ENCODE measurements at regions not wholly inside any gene's neighbourhood (a gene's known extent, or its start where the extent isn't known, plus 50 kb on each side); places are given as distances from the start of the nearest gene placed in this dataset.
"Not testable (repeated sequence)": the region's sequence is repeated elsewhere in the genome, so short reads cannot be mapped to it uniquely, and the experiment has no call there.

- Histone ChIP-seq H3K4me1 (ENCODE audit: control insufficient read depth, insufficient read depth, low read length) (peaks cover under 1% of the 10 kb centered on the region), H3K36me3 (ENCODE audit: control insufficient read depth, insufficient read depth, low read length, severe bottlenecking) (no peaks in the 10 kb centered on the region), H3K9ac (ENCODE audit: low read length) (no peak overlapping the region), H3K4me3 (ENCODE audit: low read length) (no peak overlapping the region), H3K9me3 (ENCODE audit: control insufficient read depth, low read length) (no peaks in the 10 kb centered on the region), H3K27me3 (replicated peaks; ENCODE audit: control insufficient read depth, insufficient read depth, low read length) (no peaks in the 10 kb centered on the region)
- no peak for DNase-seq (ENCODE audit: low read depth)
Observed at GRCh38 chr14:89695846-89696245, 258.7 kb downstream of the EFCAB11 start.

GRCh38 chr14:89690139-89690538 is 264.4 kb downstream of the EFCAB11 start:
- Histone ChIP-seq H3K36me3 (ENCODE audit: control insufficient read depth, insufficient read depth, low read length, severe bottlenecking) (no peaks in the 10 kb centered on the region), H3K9me3 (ENCODE audit: control insufficient read depth, low read length) (no peaks in the 10 kb centered on the region), H3K9ac (ENCODE audit: low read length) (no peak overlapping the region), H3K4me1 (ENCODE audit: control insufficient read depth, insufficient read depth, low read length) (no peaks in the 10 kb centered on the region), H3K4me3 (ENCODE audit: low read length) (no peak overlapping the region), H3K27me3 (replicated peaks; ENCODE audit: control insufficient read depth, insufficient read depth, low read length) (no peaks in the 10 kb centered on the region)
- no peak for DNase-seq (ENCODE audit: low read depth)

- not testable (repeated sequence) for H3K4me1 ChIP-seq (ENCODE audit: control insufficient read depth, insufficient read depth, low read length); H3K9me3 ChIP-seq (ENCODE audit: control insufficient read depth, low read length); H3K27me3 ChIP-seq (replicated peaks; ENCODE audit: control insufficient read depth, insufficient read depth, low read length); H3K4me3 ChIP-seq (ENCODE audit: low read length); DNase-seq (ENCODE audit: low read depth); H3K9ac ChIP-seq (ENCODE audit: low read length); H3K36me3 ChIP-seq (ENCODE audit: control insufficient read depth, insufficient read depth, low read length, severe bottlenecking)
Observed at GRCh38 chr14:89689711-89690110, 264.8 kb downstream of the EFCAB11 start.

GRCh38 chr14:89688507-89689211 is 265.9 kb downstream of the EFCAB11 start:
- no peaks in the 10 kb centered on the region for H3K36me3 ChIP-seq (ENCODE audit: control insufficient read depth, insufficient read depth, low read length, severe bottlenecking)
- DNase-seq (ENCODE audit: low read depth): no peak
- no peak overlapping the region for H3K9ac ChIP-seq (ENCODE audit: low read length)
- no peak overlapping the region for H3K4me3 ChIP-seq (ENCODE audit: low read length)
- H3K4me1 ChIP-seq (ENCODE audit: control insufficient read depth, insufficient read depth, low read length): no peaks in the 10 kb centered on the region
- no peaks in the 10 kb centered on the region for H3K27me3 ChIP-seq (replicated peaks; ENCODE audit: control insufficient read depth, insufficient read depth, low read length)
- no peaks in the 10 kb centered on the region for H3K9me3 ChIP-seq (ENCODE audit: control insufficient read depth, low read length)

DNA sequence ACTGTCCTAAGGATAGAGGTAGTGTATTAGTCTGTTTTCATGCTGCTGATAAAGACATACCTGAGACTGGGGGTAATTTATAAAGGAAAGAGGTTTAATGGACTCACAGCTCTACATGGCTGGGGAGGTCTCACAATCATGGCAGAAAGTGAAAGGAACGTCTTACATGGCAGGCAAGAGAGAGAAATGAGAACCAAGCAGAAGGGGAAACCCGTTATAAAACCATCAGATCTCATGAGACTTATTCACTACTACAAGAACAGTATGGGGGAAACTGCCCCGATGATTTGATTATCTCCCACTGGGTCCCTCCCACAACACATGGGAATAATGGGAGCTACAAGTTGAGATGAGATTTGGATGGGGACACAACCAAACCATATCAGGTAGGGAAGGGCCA is 267.4 kb downstream of the EFCAB11 start:
- H3K9ac ChIP-seq (ENCODE audit: low read length); H3K9me3 ChIP-seq (ENCODE audit: control insufficient read depth, low read length); DNase-seq (ENCODE audit: low read depth); H3K27me3 ChIP-seq (replicated peaks; ENCODE audit: control insufficient read depth, insufficient read depth, low read length); H3K4me3 ChIP-seq (ENCODE audit: low read length); H3K4me1 ChIP-seq (ENCODE audit: control insufficient read depth, insufficient read depth, low read length); H3K36me3 ChIP-seq (ENCODE audit: control insufficient read depth, insufficient read depth, low read length, severe bottlenecking): not testable (repeated sequence)

DNA sequence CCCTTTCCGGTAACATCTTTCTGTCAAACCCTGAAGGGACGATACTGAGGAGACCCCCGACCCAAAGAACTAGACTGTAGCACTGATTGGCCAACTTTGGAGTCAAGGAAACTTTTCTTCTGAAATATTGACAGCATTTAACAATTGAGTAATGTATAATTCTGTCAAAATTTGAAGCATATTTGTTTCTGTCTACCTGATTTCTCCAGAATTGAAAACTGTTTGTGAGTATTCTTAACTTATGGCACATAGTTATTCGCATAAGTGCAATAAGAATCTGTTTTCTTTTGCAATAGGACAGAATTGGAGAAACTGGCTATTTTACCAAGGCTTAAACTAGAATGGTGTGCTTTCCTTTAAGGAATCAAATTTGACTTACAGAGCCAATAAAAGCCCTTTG is 267.1 kb upstream of the FOXN3 start:
- Histone ChIP-seq H3K4me3 (ENCODE audit: low read length) (no peak overlapping the region), H3K9me3 (ENCODE audit: control insufficient read depth, low read length) (no peaks in the 10 kb centered on the region), H3K27me3 (replicated peaks; ENCODE audit: control insufficient read depth, insufficient read depth, low read length) (no peaks in the 10 kb centered on the region), H3K36me3 (ENCODE audit: control insufficient read depth, insufficient read depth, low read length, severe bottlenecking) (no peaks in the 10 kb centered on the region), H3K9ac (ENCODE audit: low read length) (no peak overlapping the region), H3K4me1 (ENCODE audit: control insufficient read depth, insufficient read depth, low read length) (no peaks in the 10 kb centered on the region)
- no peak for DNase-seq (ENCODE audit: low read depth)

GRCh38 chr14:89681086-89682018 is 264.3 kb upstream of the FOXN3 start:
- H3K9me3 ChIP-seq (ENCODE audit: control insufficient read depth, low read length): no peaks in the 10 kb centered on the region
- H3K9ac ChIP-seq (ENCODE audit: low read length): no peak overlapping the region
- peak; percentile 32 for DNase-seq (ENCODE audit: low read depth)
- H3K4me3 ChIP-seq (ENCODE audit: low read length): no peak overlapping the region
- no peaks in the 10 kb centered on the region for H3K27me3 ChIP-seq (replicated peaks; ENCODE audit: control insufficient read depth, insufficient read depth, low read length)
- H3K4me1 ChIP-seq (ENCODE audit: control insufficient read depth, insufficient read depth, low read length): peaks cover 3% of the 10 kb centered on the region
- H3K36me3 ChIP-seq (ENCODE audit: control insufficient read depth, insufficient read depth, low read length, severe bottlenecking): no peaks in the 10 kb centered on the region

DNA sequence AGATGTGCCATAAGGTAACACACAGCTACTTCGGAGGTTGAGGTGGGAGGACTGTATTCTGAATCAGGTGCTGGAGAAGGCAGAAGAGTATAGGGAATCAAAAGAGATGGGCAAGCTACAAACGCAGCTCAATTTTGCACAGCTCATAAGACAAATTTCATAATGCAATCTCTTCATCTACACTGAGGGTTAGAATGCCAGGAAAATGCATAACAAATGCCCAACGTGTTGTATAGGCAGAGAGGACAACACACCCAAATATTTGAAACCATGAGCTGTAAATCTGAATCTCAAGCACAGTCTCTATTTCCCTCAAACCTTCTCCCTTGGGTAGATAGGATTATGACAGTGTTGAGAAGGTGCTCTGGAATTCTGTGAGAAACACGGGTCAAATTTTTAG is 263.1 kb upstream of the FOXN3 start:
- Histone ChIP-seq H3K9ac (ENCODE audit: low read length) (no peak overlapping the region), H3K4me1 (ENCODE audit: control insufficient read depth, insufficient read depth, low read length) (peaks cover 3% of the 10 kb centered on the region), H3K36me3 (ENCODE audit: control insufficient read depth, insufficient read depth, low read length, severe bottlenecking) (no peaks in the 10 kb centered on the region), H3K4me3 (ENCODE audit: low read length) (no peak overlapping the region), H3K27me3 (replicated peaks; ENCODE audit: control insufficient read depth, insufficient read depth, low read length) (no peaks in the 10 kb centered on the region), H3K9me3 (ENCODE audit: control insufficient read depth, low read length) (no peaks in the 10 kb centered on the region)
- peak; percentile 14 for DNase-seq (ENCODE audit: low read depth)

- H3K9me3 ChIP-seq (ENCODE audit: control insufficient read depth, low read length): no peaks in the 10 kb centered on the region
- H3K27me3 ChIP-seq (replicated peaks; ENCODE audit: control insufficient read depth, insufficient read depth, low read length): no peaks in the 10 kb centered on the region
- H3K4me1 ChIP-seq (ENCODE audit: control insufficient read depth, insufficient read depth, low read length): peaks cover 3% of the 10 kb centered on the region
- no peak for DNase-seq (ENCODE audit: low read depth)
- no peak overlapping the region for H3K4me3 ChIP-seq (ENCODE audit: low read length)
- no peaks in the 10 kb centered on the region for H3K36me3 ChIP-seq (ENCODE audit: control insufficient read depth, insufficient read depth, low read length, severe bottlenecking)
- H3K9ac ChIP-seq (ENCODE audit: low read length): no peak overlapping the region
Observed at GRCh38 chr14:89678768-89679167, 261.7 kb upstream of the FOXN3 start.

GRCh38 chr14:89675590-89675989 is 258.6 kb upstream of the FOXN3 start:
- no peak overlapping the region for H3K4me3 ChIP-seq (ENCODE audit: low read length)
- no peaks in the 10 kb centered on the region for H3K27me3 ChIP-seq (replicated peaks; ENCODE audit: control insufficient read depth, insufficient read depth, low read length)
- DNase-seq (ENCODE audit: low read depth): no peak
- no peak overlapping the region for H3K9ac ChIP-seq (ENCODE audit: low read length)
- peaks cover 3% of the 10 kb centered on the region for H3K4me1 ChIP-seq (ENCODE audit: control insufficient read depth, insufficient read depth, low read length)
- H3K36me3 ChIP-seq (ENCODE audit: control insufficient read depth, insufficient read depth, low read length, severe bottlenecking): no peaks in the 10 kb centered on the region
- no peaks in the 10 kb centered on the region for H3K9me3 ChIP-seq (ENCODE audit: control insufficient read depth, low read length)

DNA sequence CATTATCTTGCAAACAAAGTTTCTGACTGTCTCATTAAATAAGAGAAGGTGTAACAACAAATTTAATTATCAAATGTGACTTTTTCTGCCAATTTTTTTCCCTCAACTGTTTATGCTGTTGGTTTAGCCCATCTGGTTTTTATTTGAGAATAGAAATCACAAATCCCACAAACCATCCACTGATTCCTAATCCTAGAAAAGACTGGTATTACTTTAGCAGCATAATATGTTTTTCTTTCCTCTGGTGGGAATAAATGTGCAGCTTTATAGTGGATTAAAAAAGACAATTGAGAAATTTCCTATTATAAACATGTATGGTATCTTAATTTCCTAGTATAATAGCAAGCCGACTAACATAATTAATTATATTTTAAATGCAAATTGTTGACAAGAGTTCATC is 257.9 kb upstream of the FOXN3 start:
- DNase-seq (ENCODE audit: low read depth): peak; percentile 64
- Histone ChIP-seq H3K9me3 (ENCODE audit: control insufficient read depth, low read length) (no peaks in the 10 kb centered on the region), H3K36me3 (ENCODE audit: control insufficient read depth, insufficient read depth, low read length, severe bottlenecking) (no peaks in the 10 kb centered on the region), H3K9ac (ENCODE audit: low read length) (no peak overlapping the region), H3K4me3 (ENCODE audit: low read length) (no peak overlapping the region), H3K27me3 (replicated peaks; ENCODE audit: control insufficient read depth, insufficient read depth, low read length) (no peaks in the 10 kb centered on the region), H3K4me1 (ENCODE audit: control insufficient read depth, insufficient read depth, low read length) (peaks cover 3% of the 10 kb centered on the region)
